ENCODE measurements at regions not wholly inside any gene's neighbourhood (a gene's known extent, or its start where the extent isn't known, plus 50 kb on each side); places are given as distances from the start of the nearest gene placed in this dataset.

DNA sequence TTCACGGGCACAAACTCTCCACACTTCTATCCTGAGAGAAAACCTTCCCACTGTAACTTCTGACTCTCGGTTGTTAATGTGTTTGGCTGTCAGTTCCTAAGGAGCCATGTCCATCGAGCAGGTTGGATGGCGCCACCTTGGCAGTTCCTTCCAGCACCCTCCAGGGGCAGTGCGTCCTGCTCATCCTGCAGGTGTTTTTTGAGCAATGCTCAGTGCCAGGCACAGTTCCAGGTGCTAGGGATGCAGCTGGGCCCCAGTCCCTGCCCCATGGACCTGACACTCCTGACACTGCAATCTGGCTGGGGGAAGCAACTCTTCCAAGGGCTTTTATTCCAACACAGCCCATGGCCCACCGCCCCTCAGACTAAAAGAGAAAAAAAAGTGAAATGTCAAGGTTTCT, 376.4 kb downstream of the PREX1 start:
- ATAC-seq = no peak
- H3K4me3 ChIP-seq = no peak overlapping the region
- intact Hi-C loops (cut with DNase I) = no loop called here
- no peaks in the 10 kb centered on the region for H3K4me1 ChIP-seq
- no peak overlapping the region for H3K27ac ChIP-seq
- H3K9me3 ChIP-seq = no peaks in the 10 kb centered on the region
- H3K36me3 ChIP-seq (replicated peaks in 1 of 2; ENCODE audit: insufficient read depth in 1 of 2, low read depth in 2 of 2) = no peaks in the 10 kb centered on the region
- TF ChIP-seq, protein P1, sequence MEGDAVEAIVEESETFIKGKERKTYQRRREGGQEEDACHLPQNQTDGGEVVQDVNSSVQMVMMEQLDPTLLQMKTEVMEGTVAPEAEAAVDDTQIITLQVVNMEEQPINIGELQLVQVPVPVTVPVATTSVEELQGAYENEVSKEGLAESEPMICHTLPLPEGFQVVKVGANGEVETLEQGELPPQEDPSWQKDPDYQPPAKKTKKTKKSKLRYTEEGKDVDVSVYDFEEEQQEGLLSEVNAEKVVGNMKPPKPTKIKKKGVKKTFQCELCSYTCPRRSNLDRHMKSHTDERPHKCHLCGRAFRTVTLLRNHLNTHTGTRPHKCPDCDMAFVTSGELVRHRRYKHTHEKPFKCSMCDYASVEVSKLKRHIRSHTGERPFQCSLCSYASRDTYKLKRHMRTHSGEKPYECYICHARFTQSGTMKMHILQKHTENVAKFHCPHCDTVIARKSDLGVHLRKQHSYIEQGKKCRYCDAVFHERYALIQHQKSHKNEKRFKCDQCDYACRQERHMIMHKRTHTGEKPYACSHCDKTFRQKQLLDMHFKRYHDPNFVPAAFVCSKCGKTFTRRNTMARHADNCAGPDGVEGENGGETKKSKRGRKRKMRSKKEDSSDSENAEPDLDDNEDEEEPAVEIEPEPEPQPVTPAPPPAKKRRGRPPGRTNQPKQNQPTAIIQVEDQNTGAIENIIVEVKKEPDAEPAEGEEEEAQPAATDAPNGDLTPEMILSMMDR (IDR thresholded peaks at IDR 0.05) = no peak
- TF ChIP-seq POLR2A (IDR thresholded peaks at IDR 0.05) = no peak
- DNase-seq = no peak
- no peaks in the 10 kb centered on the region for H3K27me3 ChIP-seq
- 64 to 68% methylated on average over 6 of the region's 6 CpGs for WGBS, 2 donors

DNA sequence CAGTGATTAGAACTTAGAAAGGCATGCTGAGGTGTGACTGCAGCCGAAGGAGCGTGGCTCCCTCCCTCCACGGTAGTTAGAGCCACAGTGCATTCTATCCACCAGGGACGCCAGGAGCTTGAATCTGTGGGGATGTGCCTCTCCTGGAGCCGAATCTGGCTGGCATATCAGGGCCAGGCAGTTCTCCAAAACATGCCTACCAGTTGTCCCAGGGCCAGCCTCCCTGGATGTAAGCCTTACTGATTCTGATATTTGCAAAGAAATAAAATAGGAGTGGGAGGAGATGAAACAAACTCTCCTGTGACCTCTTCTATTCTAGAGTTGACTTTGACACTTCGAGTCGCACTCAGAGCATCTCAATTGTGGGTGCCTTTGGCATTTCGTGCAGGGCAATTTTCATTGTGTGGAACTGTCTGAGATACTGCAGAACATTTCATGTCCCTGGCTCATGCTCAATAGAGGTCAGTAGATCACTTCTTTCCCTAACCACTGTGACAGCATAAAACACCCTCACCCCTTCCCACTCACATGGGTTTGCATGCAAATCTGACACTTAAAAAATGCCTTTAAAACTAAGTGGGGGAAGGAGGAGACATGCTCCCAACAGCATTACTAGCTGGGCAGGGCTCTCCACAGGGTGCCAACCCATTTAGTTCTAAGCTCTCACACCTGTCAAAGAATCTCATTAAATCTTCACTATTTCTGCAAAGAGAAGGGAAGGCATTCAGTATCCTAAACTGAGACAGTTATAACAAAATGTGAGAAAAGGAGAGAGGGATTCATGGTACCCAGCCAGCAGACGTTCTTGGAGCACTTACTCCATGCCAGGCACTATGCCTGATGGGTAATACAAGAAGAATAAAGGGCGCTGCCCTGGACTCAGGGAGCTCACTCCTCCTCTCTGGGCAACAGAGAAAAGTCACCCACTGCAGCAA, 378.9 kb downstream of the PREX1 start:
- Histone ChIP-seq H3K36me3 (replicated peaks in 1 of 2; ENCODE audit: insufficient read depth in 1 of 2, low read depth in 2 of 2) (no peaks in the 10 kb centered on the region), H3K27ac (no peak overlapping the region), H3K9me3 (no peaks in the 10 kb centered on the region), H3K27me3 (no peaks in the 10 kb centered on the region), H3K4me1 (no peaks in the 10 kb centered on the region), H3K4me3 (no peak overlapping the region)
- no peak for DNase-seq
- TF ChIP-seq POLR2A (IDR thresholded peaks at IDR 0.05) = no peak
- TF ChIP-seq, protein P1 (IDR thresholded peaks at IDR 0.05) = no peak
- intact Hi-C loops (cut with DNase I) = no loop called here
- 37 to 41% methylated on average over 10 of the region's 10 CpGs for WGBS, 2 donors
- no peak for ATAC-seq

DNA sequence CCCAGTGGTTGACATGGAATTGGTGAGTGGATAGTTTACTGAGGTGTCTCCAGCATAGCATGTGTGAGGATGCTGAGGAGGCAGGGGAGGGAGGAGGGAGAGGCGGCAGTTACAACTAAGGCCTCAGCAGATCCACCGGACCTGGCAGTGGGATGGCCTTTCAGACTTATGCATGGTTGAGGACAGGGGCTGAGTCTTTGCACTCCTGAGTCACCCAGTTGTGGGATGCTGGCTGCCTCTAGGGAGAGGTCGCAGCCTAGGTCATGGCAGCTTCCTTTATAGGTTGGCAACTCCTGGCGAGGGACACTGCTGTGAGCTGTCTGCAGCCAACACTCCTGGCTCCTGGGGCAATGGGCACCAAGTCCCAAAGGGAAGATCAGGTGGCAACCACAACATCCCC, 380.3 kb downstream of the PREX1 start:
- DNase-seq (no peak), ATAC-seq (no peak)
- no peaks in the 10 kb centered on the region for H3K4me1 ChIP-seq
- no peak overlapping the region for H3K27ac ChIP-seq
- intact Hi-C loops (cut with DNase I) = no loop called here
- H3K36me3 ChIP-seq (replicated peaks in 1 of 2; ENCODE audit: insufficient read depth in 1 of 2, low read depth in 2 of 2) = no peaks in the 10 kb centered on the region
- H3K9me3 ChIP-seq = peaks cover 0 to 10% (median 0%) of the 10 kb centered on the region in 3 donors
- 58 to 63% methylated on average over 4 of the region's 4 CpGs for WGBS, 2 donors
- H3K27me3 ChIP-seq = no peaks in the 10 kb centered on the region
- TF ChIP-seq, protein P1 (IDR thresholded peaks at IDR 0.05) = no peak
- no peak for TF ChIP-seq POLR2A (IDR thresholded peaks at IDR 0.05)
- H3K4me3 ChIP-seq = no peak overlapping the region

DNA sequence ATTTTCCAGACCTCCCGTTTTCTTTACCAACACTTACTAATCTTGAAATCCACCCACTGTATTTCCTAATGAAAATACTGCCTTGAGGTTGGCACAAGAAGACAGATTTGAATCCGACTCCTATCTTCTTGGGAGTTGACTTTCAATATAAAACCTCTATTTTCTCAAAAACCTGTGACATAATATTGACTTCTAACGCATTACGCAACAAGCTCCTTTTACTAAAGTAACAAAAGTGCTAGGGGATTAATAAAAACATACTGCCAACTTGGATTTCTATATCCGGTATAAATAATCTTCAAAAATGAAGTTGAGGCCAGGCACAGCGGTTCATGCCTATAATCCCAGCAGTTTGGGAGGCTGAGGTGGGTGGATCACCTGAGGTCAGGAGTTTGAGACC, 382.0 kb downstream of the PREX1 start:
- H3K9me3 ChIP-seq = peaks cover 0 to 10% (median 0%) of the 10 kb centered on the region in 3 donors
- no peaks in the 10 kb centered on the region for H3K36me3 ChIP-seq (replicated peaks in 1 of 2; ENCODE audit: insufficient read depth in 1 of 2, low read depth in 2 of 2)
- no peak for TF ChIP-seq POLR2A (IDR thresholded peaks at IDR 0.05)
- TF ChIP-seq, protein P1 (IDR thresholded peaks at IDR 0.05) = no peak
- intact Hi-C loops (cut with DNase I) = no loop called here
- DNase-seq = no peak
- ATAC-seq = no peak
- no peak overlapping the region for H3K4me3 ChIP-seq
- H3K27me3 ChIP-seq = no peaks in the 10 kb centered on the region
- no peaks in the 10 kb centered on the region for H3K4me1 ChIP-seq
- H3K27ac ChIP-seq = no peak overlapping the region
- 70 to 72% methylated on average over 6 of the region's 6 CpGs for WGBS, 2 donors

DNA sequence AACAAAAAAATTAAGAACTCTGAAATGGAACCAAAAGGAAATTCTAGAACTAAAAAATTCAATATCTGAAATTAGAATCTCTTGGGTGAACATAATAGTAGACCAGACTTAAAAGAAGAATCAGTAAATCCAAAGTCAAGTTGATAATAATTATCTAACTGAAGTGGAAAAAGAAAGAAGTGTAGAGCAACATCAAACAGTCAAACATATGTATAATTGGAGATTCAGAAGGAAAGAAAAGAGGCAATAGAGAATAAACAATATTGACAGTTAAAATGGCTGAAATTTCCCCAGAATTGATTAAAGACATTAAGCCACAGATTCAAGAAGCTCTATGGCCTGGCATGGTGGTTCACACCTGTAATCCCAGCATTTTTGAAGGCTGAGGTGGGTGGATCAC, 383.6 kb downstream of the PREX1 start:
- Histone ChIP-seq H3K4me3 (no peak overlapping the region), H3K27me3 (no peaks in the 10 kb centered on the region), H3K4me1 (no peaks in the 10 kb centered on the region), H3K27ac (no peak overlapping the region), H3K36me3 (replicated peaks in 1 of 2; ENCODE audit: insufficient read depth in 1 of 2, low read depth in 2 of 2) (no peaks in the 10 kb centered on the region), H3K9me3 (peaks cover 0 to 10% (median 0%) of the 10 kb centered on the region in 3 donors)
- intact Hi-C loops (cut with DNase I) = no loop called here
- DNase-seq = no peak
- no peak for ATAC-seq
- TF ChIP-seq POLR2A (IDR thresholded peaks at IDR 0.05) = no peak
- TF ChIP-seq, protein P1 (IDR thresholded peaks at IDR 0.05) = no peak

All from body of pancreas (tissue), 4 donors.